PC-9 (cell line): ENCODE measurements at regions not wholly inside any gene's neighbourhood (a gene's known extent, or its start where the extent isn't known, plus 50 kb on each side); places are given as distances from the start of the nearest gene placed in this dataset.

Source experiments
- EZH2 ChIP-seq: fragments of 200-600 bp; sonication (generic); IDR thresholded peaks from 2 replicates; pipeline ENCODE4 v1.8.0; 2017; ENCODE audit warnings: antibody characterized with exemption, low read depth
- TF ChIP-seq, protein P1 (sequence below): fragments of 200-600 bp; sonication (generic); conservative IDR thresholded peaks from 2 replicates; pipeline ENCODE4 v1.6.1; 2017; ENCODE audit warnings: mixed run types, antibody characterized with exemption, mild to moderate bottlenecking, moderate library complexity

DNA sequence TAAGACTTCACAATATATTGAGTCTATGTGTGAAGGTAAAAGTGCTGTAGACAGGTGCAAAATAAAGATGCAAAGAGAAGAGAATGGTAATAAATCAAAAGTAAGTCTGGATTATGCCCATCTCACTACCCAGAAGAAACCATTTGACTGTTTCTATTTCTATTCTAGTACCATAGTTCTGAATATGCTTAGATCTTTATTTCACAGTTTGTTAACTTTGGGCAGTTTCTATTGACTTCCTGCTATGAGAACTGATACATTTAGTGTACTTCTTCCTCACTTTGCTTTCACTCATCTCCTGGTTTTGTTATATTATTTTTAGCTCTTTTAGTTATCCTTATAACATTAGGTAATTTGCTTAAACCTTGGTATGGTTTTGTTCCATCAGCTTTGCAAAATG is 94.9 kb downstream of the HS1BP3 start:
- TF ChIP-seq, protein P1, sequence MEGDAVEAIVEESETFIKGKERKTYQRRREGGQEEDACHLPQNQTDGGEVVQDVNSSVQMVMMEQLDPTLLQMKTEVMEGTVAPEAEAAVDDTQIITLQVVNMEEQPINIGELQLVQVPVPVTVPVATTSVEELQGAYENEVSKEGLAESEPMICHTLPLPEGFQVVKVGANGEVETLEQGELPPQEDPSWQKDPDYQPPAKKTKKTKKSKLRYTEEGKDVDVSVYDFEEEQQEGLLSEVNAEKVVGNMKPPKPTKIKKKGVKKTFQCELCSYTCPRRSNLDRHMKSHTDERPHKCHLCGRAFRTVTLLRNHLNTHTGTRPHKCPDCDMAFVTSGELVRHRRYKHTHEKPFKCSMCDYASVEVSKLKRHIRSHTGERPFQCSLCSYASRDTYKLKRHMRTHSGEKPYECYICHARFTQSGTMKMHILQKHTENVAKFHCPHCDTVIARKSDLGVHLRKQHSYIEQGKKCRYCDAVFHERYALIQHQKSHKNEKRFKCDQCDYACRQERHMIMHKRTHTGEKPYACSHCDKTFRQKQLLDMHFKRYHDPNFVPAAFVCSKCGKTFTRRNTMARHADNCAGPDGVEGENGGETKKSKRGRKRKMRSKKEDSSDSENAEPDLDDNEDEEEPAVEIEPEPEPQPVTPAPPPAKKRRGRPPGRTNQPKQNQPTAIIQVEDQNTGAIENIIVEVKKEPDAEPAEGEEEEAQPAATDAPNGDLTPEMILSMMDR: no peak
- no peak for TF ChIP-seq EZH2
